Gastrocnemius medialis (tissue), 4 donors: ENCODE measurements at regions not wholly inside any gene's neighbourhood (a gene's known extent, or its start where the extent isn't known, plus 50 kb on each side); places are given as distances from the start of the nearest gene placed in this dataset.

Experiments used
- ATAC-seq, 2 donors: fragments of 150-250 bp; one replicate each; pipeline ENCODE4 v1.9.1; 2016
- DNase-seq, 2 donors: peaks; one replicate each; pipeline ENCODE4 v3.0.0-alpha.2; 2019
- H3K27ac ChIP-seq, 4 donors: fragments of 200-600 bp; sonication (generic); 1 replicate in 1 of 4; 2 replicates in 3 of 4; pipeline ENCODE4 v1.5.1; 2016 to 2018; ENCODE audit warnings: mild to moderate bottlenecking in 2 of 4, moderate library complexity in 1 of 4
- H3K27me3 ChIP-seq, 3 donors: fragments of 200-600 bp; sonication (generic) in 2 of 3; 1 replicate in 1 of 3; 2 replicates in 2 of 3; pipeline versions ENCODE4 v1.5.1 to v1.6.0; 2016 to 2019; ENCODE audit warnings: mild to moderate bottlenecking in 1 of 3, moderate library complexity in 1 of 3
- H3K36me3 ChIP-seq, 2 donors: fragments of 200-600 bp; sonication (generic) in 1 of 2; one replicate each; pipeline ENCODE4 v1.5.1; 2017 to 2018
- H3K4me1 ChIP-seq, 2 donors: fragments of 200-600 bp; sonication (generic) in 1 of 2; one replicate each; pipeline ENCODE4 v1.5.1; 2016 to 2017; ENCODE audit warnings: mild to moderate bottlenecking in 2 of 2
- H3K4me3 ChIP-seq, 4 donors: fragments of 200-600 bp; sonication (generic) in 3 of 4; 1 replicate in 1 of 4; 2 replicates in 3 of 4; pipeline ENCODE4 v1.5.1; 2016 to 2019; ENCODE audit warnings: mild to moderate bottlenecking in 2 of 4
- H3K9me3 ChIP-seq, 3 donors: fragments of 200-600 bp; sonication (generic) in 2 of 3; 1 replicate in 1 of 3; 2 replicates in 2 of 3; pipeline ENCODE4 v1.5.1; 2016 to 2019
- CTCF ChIP-seq, 5 experiments: fragments of 450-650 bp in 3 of 5; fragments of 200-600 bp in 2 of 5; sonication (generic) in 2 of 5; IDR thresholded peaks in 4 of 5; conservative IDR thresholded peaks in 1 of 5; 1 replicate in 4 of 5; 2 replicates in 1 of 5; pipeline ENCODE4 v1.5.1; 2016 to 2019; ENCODE audit warnings: antibody characterized with exemption in 5 of 5, mild to moderate bottlenecking in 3 of 5, moderate library complexity in 3 of 5
- POLR2A ChIP-seq, 2 donors: fragments of 450-650 bp; IDR thresholded peaks; one replicate each; pipeline ENCODE4 v1.6.1; 2017; ENCODE audit warnings: antibody characterized with exemption in 2 of 2, mild to moderate bottlenecking in 2 of 2, moderate library complexity in 2 of 2
- in situ Hi-C, 4 donors: fragments of 200-750 bp; cut with MboI; loops; one replicate each; pipeline versions ENCODE4 v1.15.0 to v1.8.0; 2017; ENCODE audit warnings: low sequenced_read_pairs in 4 of 4
- intact Hi-C: fragments of 100-400 bp; cut with DNase I; formaldehyde crosslinking; loops from one replicate; pipeline ENCODE4 v1.15.1; 2023; ENCODE audit warnings: low total_unique reads

DNA sequence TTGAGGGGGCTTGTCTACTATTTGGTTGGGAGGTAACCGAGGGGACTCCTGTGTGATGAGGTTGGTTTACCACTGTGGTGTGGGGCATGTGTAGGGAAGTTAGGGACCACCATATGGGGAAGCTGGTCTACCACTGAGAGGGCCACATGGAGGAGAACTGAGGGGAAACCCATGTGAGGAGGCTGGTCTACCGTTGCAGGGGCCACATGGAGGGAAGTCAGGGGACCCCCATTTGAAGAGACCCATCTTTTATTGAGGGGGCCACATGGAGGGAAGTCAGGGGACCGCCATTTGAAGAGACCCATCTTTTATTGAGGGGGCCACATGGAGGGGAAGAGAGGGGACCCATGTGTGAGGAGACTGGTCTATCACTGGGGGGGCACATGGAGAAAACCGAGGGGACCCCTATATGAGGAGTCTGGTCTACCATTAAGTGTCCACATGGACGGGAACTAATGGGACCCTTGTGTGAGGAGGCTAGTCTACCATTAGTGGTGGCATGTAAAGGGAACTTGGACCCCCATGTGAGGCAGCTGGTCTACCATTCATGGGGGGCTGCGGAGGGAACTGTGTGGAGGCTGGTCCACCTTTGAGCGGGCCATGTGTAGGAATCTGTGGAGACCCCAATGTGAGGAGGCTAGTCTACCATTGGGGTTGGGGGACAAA lies 165.5 kb downstream of the FBLN2 start:
- DNase-seq (no peak), ATAC-seq (no peak)
- H3K4me1 ChIP-seq, result no peaks in the 10 kb centered on the region
- H3K27me3 ChIP-seq, result no peaks in the 10 kb centered on the region
- in situ Hi-C loops (no loop called here), intact Hi-C loops (no loop called here)
- H3K4me3 ChIP-seq, result no peak overlapping the region
- no peaks in the 10 kb centered on the region for H3K36me3 ChIP-seq
- H3K27ac ChIP-seq, result no peak overlapping the region
- TF ChIP-seq POLR2A (IDR thresholded peaks at IDR 0.05) (no peak), CTCF (IDR thresholded peaks at IDR 0.05 in 4 of 5, conservative IDR thresholded peaks at IDR 0.05 in 1 of 5) (no peak)
- no peaks in the 10 kb centered on the region for H3K9me3 ChIP-seq

- Histone ChIP-seq H3K36me3 (no peaks in the 10 kb centered on the region), H3K4me1 (no peaks in the 10 kb centered on the region), H3K4me3 (no peak overlapping the region), H3K9me3 (no peaks in the 10 kb centered on the region), H3K27me3 (no peaks in the 10 kb centered on the region), H3K27ac (no peak overlapping the region)
- DNase-seq, result peak in 1 of 2 donors; percentile 2
- no peak for TF ChIP-seq POLR2A (IDR thresholded peaks at IDR 0.05)
- no peak for TF ChIP-seq CTCF (IDR thresholded peaks at IDR 0.05 in 4 of 5, conservative IDR thresholded peaks at IDR 0.05 in 1 of 5)
- no peak for ATAC-seq
- intact Hi-C loops (no loop called here), in situ Hi-C loops (no loop called here)
Observed at GRCh38 chr3:13713396-13713795, 164.5 kb downstream of the FBLN2 start.

- ATAC-seq, result no peak
- Histone ChIP-seq H3K36me3 (no peaks in the 10 kb centered on the region), H3K27me3 (no peaks in the 10 kb centered on the region), H3K4me1 (no peaks in the 10 kb centered on the region), H3K9me3 (no peaks in the 10 kb centered on the region), H3K27ac (no peak overlapping the region), H3K4me3 (no peak overlapping the region)
- in situ Hi-C loops (no loop called here), intact Hi-C loops (no loop called here)
- no peak for DNase-seq
- TF ChIP-seq CTCF (IDR thresholded peaks at IDR 0.05 in 4 of 5, conservative IDR thresholded peaks at IDR 0.05 in 1 of 5) (no peak), POLR2A (IDR thresholded peaks at IDR 0.05) (no peak)
Observed at GRCh38 chr3:13712682-13713180, 163.8 kb downstream of the FBLN2 start.

GRCh38 chr3:13711911-13712650 lies 163.2 kb downstream of the FBLN2 start:
- no peak overlapping the region for H3K27ac ChIP-seq
- H3K36me3 ChIP-seq, result no peaks in the 10 kb centered on the region
- TF ChIP-seq POLR2A (IDR thresholded peaks at IDR 0.05) (no peak), CTCF (IDR thresholded peaks at IDR 0.05 in 4 of 5, conservative IDR thresholded peaks at IDR 0.05 in 1 of 5) (no peak)
- peak in 1 of 2 donors; percentile 2 for DNase-seq
- ATAC-seq, result no peak
- H3K4me3 ChIP-seq, result no peak overlapping the region
- intact Hi-C loops (no loop called here), in situ Hi-C loops (no loop called here)
- H3K27me3 ChIP-seq, result no peaks in the 10 kb centered on the region
- no peaks in the 10 kb centered on the region for H3K9me3 ChIP-seq
- no peaks in the 10 kb centered on the region for H3K4me1 ChIP-seq
